ENCODE measurements at regions not wholly inside any gene's neighbourhood (a gene's known extent, or its start where the extent isn't known, plus 50 kb on each side); places are given as distances from the start of the nearest gene placed in this dataset.

GRCh38 chr19:23832717-23833327 lies 74.1 kb upstream of the ZNF681 start:
- Histone ChIP-seq H3K9ac (ENCODE audit: control insufficient read depth, extremely low read depth, insufficient read depth, low read length) (no peak overlapping the region), H3K27me3 (ENCODE audit: control insufficient read depth, extremely low read depth, insufficient read depth, low read length) (no peaks in the 10 kb centered on the region), H3K4me3 (ENCODE audit: control insufficient read depth in 2 of 3, extremely low read depth in 1 of 3, insufficient read depth in 2 of 3, low read depth in 1 of 3, low read length in 3 of 3) (no peak overlapping the region), H3K4me1 (ENCODE audit: control insufficient read depth, extremely low read depth, insufficient read depth, low read length) (no peaks in the 10 kb centered on the region), H4K20me1 (ENCODE audit: control insufficient read depth, extremely low read depth, insufficient read depth, low read length) (no peaks in the 10 kb centered on the region), H3K36me3 (ENCODE audit: control insufficient read depth in 2 of 2, extremely low read depth in 1 of 2, insufficient read depth in 2 of 2, low read length in 2 of 2) (no peaks in the 10 kb centered on the region), H2AFZ (ENCODE audit: control insufficient read depth, low read length) (no peak overlapping the region), H3K9me3 (ENCODE audit: control insufficient read depth, low read depth, low read length) (peaks cover 9% of the 10 kb centered on the region), H3K4me2 (ENCODE audit: control insufficient read depth, extremely low read depth, insufficient read depth, low read depth, low read length) (no peak overlapping the region), H3K9me1 (ENCODE audit: control insufficient read depth, extremely low read depth, insufficient read depth, low read length) (no peaks in the 10 kb centered on the region), H3K27ac (ENCODE audit: control insufficient read depth, insufficient read depth, low read length) (no peak overlapping the region), H3K79me2 (ENCODE audit: control insufficient read depth, insufficient read depth, low read length) (no peaks in the 10 kb centered on the region)
- dilution Hi-C loops (cut with MboI; ENCODE audit: extremely low pct_ligation_motif_present, low sequenced_read_pairs): no loop called here
- FAIRE-seq (no peak), DNase-seq (ENCODE audit: low read depth, low spot score) (no peak)
- no peak for TF ChIP-seq EZH2 (IDR thresholded peaks at IDR 0.05; ENCODE audit: low read length)
- TF ChIP-seq CTCF (optimal IDR thresholded peaks at IDR 0.05 in 1 of 3, IDR thresholded peaks at IDR 0.05 in 1 of 3, conservative IDR thresholded peaks at IDR 0.05 in 1 of 3; ENCODE audit: extremely low read depth in 1 of 3, insufficient read depth in 2 of 3, low read length in 3 of 3): no peak

- peaks cover 17% of the 10 kb centered on the region for H3K9me3 ChIP-seq (ENCODE audit: control insufficient read depth, low read depth, low read length)
- no peak overlapping the region for H3K27ac ChIP-seq (ENCODE audit: control insufficient read depth, insufficient read depth, low read length)
- FAIRE-seq (no peak), DNase-seq (ENCODE audit: low read depth, low spot score) (no peak)
- H2AFZ ChIP-seq (ENCODE audit: control insufficient read depth, low read length): no peak overlapping the region
- no peaks in the 10 kb centered on the region for H3K4me1 ChIP-seq (ENCODE audit: control insufficient read depth, extremely low read depth, insufficient read depth, low read length)
- TF ChIP-seq CTCF (optimal IDR thresholded peaks at IDR 0.05 in 1 of 3, IDR thresholded peaks at IDR 0.05 in 1 of 3, conservative IDR thresholded peaks at IDR 0.05 in 1 of 3; ENCODE audit: extremely low read depth in 1 of 3, insufficient read depth in 2 of 3, low read length in 3 of 3): peak in 2 of 3 experiments; percentile 14 to 28
- TF ChIP-seq EZH2 (IDR thresholded peaks at IDR 0.05; ENCODE audit: low read length): no peak
- H3K4me3 ChIP-seq (ENCODE audit: control insufficient read depth in 2 of 3, extremely low read depth in 1 of 3, insufficient read depth in 2 of 3, low read depth in 1 of 3, low read length in 3 of 3): no peak overlapping the region
- H3K27me3 ChIP-seq (ENCODE audit: control insufficient read depth, extremely low read depth, insufficient read depth, low read length): no peaks in the 10 kb centered on the region
- no peaks in the 10 kb centered on the region for H4K20me1 ChIP-seq (ENCODE audit: control insufficient read depth, extremely low read depth, insufficient read depth, low read length)
- H3K4me2 ChIP-seq (ENCODE audit: control insufficient read depth, extremely low read depth, insufficient read depth, low read depth, low read length): no peak overlapping the region
- no peak overlapping the region for H3K9ac ChIP-seq (ENCODE audit: control insufficient read depth, extremely low read depth, insufficient read depth, low read length)
- H3K9me1 ChIP-seq (ENCODE audit: control insufficient read depth, extremely low read depth, insufficient read depth, low read length): no peaks in the 10 kb centered on the region
- H3K79me2 ChIP-seq (ENCODE audit: control insufficient read depth, insufficient read depth, low read length): no peaks in the 10 kb centered on the region
- dilution Hi-C loops (cut with MboI; ENCODE audit: extremely low pct_ligation_motif_present, low sequenced_read_pairs): no loop called here
- no peaks in the 10 kb centered on the region for H3K36me3 ChIP-seq (ENCODE audit: control insufficient read depth in 2 of 2, extremely low read depth in 1 of 2, insufficient read depth in 2 of 2, low read length in 2 of 2)
These were observed 65.3 kb upstream of the ZNF681 start for GRCh38 chr19:23823952-23824389.
